Liver (tissue), 8 donors: ENCODE measurements at regions not wholly inside any gene's neighbourhood (a gene's known extent, or its start where the extent isn't known, plus 50 kb on each side); places are given as distances from the start of the nearest gene placed in this dataset.
A peak's percentile ranks its signal among the peaks of the same experiment; 100 is the strongest.

Experiments
- DNase-seq: peaks from one replicate; pipeline ENCODE4 v3.0.0-alpha.2; 2017; ENCODE audit warnings: low spot score
- H3K27ac ChIP-seq, 2 donors: one replicate each; pipeline ENCODE4 v1.7.0; 2013; ENCODE audit warnings: inconsistent platforms in 2 of 2, low read length in 2 of 2, control low read depth in 1 of 2, low read depth in 1 of 2, mild to moderate bottlenecking in 1 of 2
- H3K27me3 ChIP-seq, 4 donors: one replicate each; pipeline versions ENCODE4 v1.6.1 to v1.7.0; 2013; ENCODE audit warnings: low read length in 3 of 4, inconsistent platforms in 1 of 4, mild to moderate bottlenecking in 1 of 4, moderate library complexity in 1 of 4; ENCODE audit not compliant: control insufficient read depth in 4 of 4, insufficient read depth in 4 of 4
- H3K36me3 ChIP-seq, 4 donors: one replicate each; pipeline versions ENCODE4 v1.6.1 to v1.7.0; 2013; ENCODE audit warnings: low read length in 3 of 4, mild to moderate bottlenecking in 3 of 4, low read depth in 1 of 4, moderate library complexity in 1 of 4; ENCODE audit not compliant: control insufficient read depth in 4 of 4, insufficient read depth in 3 of 4
- H3K4me1 ChIP-seq, 4 donors: one replicate each; pipeline versions ENCODE4 v1.6.1 to v1.7.0; 2013; ENCODE audit warnings: low read length in 3 of 4, mild to moderate bottlenecking in 3 of 4, moderate library complexity in 1 of 4; ENCODE audit not compliant: control insufficient read depth in 4 of 4, insufficient read depth in 4 of 4
- H3K4me3 ChIP-seq, 3 donors: one replicate each; pipeline versions ENCODE4 v1.6.1 to v1.7.0; 2013; ENCODE audit warnings: low read length in 3 of 3, control low read depth in 1 of 3, low read depth in 1 of 3, mild to moderate bottlenecking in 1 of 3
- H3K9ac ChIP-seq, 2 donors: one replicate each; pipeline ENCODE4 v1.7.0; 2013; ENCODE audit warnings: low read length in 2 of 2, mild to moderate bottlenecking in 2 of 2, moderate library complexity in 2 of 2, control low read depth in 1 of 2, low read depth in 1 of 2
- H3K9me3 ChIP-seq, 4 donors: one replicate each; pipeline versions ENCODE4 v1.6.1 to v1.7.0; 2013; ENCODE audit warnings: low read length in 3 of 4; ENCODE audit not compliant: control insufficient read depth in 4 of 4
- ATF3 ChIP-seq: IDR thresholded peaks from 2 replicates; pipeline ENCODE4 v1.6.1; 2016; ENCODE audit warnings: antibody characterized with exemption
- CTCF ChIP-seq: fragments of 150-350 bp; IDR thresholded peaks from 2 replicates; pipeline ENCODE4 v1.5.1; 2017; ENCODE audit warnings: improper control_type of control experiment, low read depth, low read length; ENCODE audit not compliant: missing input control
- EGR1 ChIP-seq, 2 donors: IDR thresholded peaks; 2 replicates each; pipeline ENCODE4 v1.6.1; 2016 to 2018; ENCODE audit warnings: antibody characterized with exemption in 2 of 2, low read depth in 2 of 2
- FOXA1 ChIP-seq: IDR thresholded peaks from 2 replicates; pipeline ENCODE4 v1.6.1; 2016; ENCODE audit warnings: antibody characterized with exemption
- FOXA2 ChIP-seq: IDR thresholded peaks from 2 replicates; pipeline ENCODE4 v1.6.1; 2016; ENCODE audit warnings: antibody characterized with exemption
- GABPA ChIP-seq, 2 donors: IDR thresholded peaks in 1 of 2; conservative IDR thresholded peaks in 1 of 2; 2 replicates each; pipeline ENCODE4 v1.6.1; 2016; ENCODE audit warnings: antibody characterized with exemption in 2 of 2, mild to moderate bottlenecking in 1 of 2, moderate library complexity in 1 of 2
- HNF4A ChIP-seq, 2 donors: conservative IDR thresholded peaks; 2 replicates each; pipeline ENCODE4 v1.6.1; 2016; ENCODE audit warnings: antibody characterized with exemption in 2 of 2, mild to moderate bottlenecking in 2 of 2
- HNF4G ChIP-seq: IDR thresholded peaks from 2 replicates; pipeline ENCODE4 v1.6.1; 2016; ENCODE audit warnings: antibody characterized with exemption
- JUND ChIP-seq, 2 donors: IDR thresholded peaks; 2 replicates each; pipeline ENCODE4 v1.6.1; 2016; ENCODE audit warnings: antibody characterized with exemption in 2 of 2
- NR2F2 ChIP-seq: IDR thresholded peaks from 2 replicates; pipeline ENCODE4 v1.6.1; 2016; ENCODE audit warnings: antibody characterized with exemption
- RAD21 ChIP-seq, 2 donors: IDR thresholded peaks; 2 replicates each; pipeline ENCODE4 v1.6.1; 2016; ENCODE audit warnings: antibody characterized with exemption in 2 of 2, mild to moderate bottlenecking in 2 of 2
- REST ChIP-seq: IDR thresholded peaks from 2 replicates; pipeline ENCODE4 v1.6.1; 2016; ENCODE audit warnings: antibody characterized with exemption, mild to moderate bottlenecking
- RXRA ChIP-seq, 2 donors: IDR thresholded peaks; 2 replicates each; pipeline ENCODE4 v1.6.1; 2017 to 2018; ENCODE audit warnings: antibody characterized with exemption in 2 of 2, mild to moderate bottlenecking in 1 of 2
- SP1 ChIP-seq: IDR thresholded peaks from 2 replicates; pipeline ENCODE4 v1.6.1; 2018; ENCODE audit warnings: antibody characterized with exemption, mild to moderate bottlenecking
- TAF1 ChIP-seq: conservative IDR thresholded peaks from 2 replicates; pipeline ENCODE4 v1.6.1; 2016; ENCODE audit warnings: antibody characterized with exemption, mild to moderate bottlenecking
- YY1 ChIP-seq: IDR thresholded peaks from 2 replicates; pipeline ENCODE4 v1.6.1; 2016; ENCODE audit warnings: antibody characterized with exemption, mild to moderate bottlenecking
- WGBS: extraction: QIAGEN DNeasy Blood & Tissue Kit; methylation state at CpG from one replicate; pipeline ENCODE4 v1.1.7; 2013; 5-methylcytosine and 5-hydroxymethylcytosine counted together
- TF ChIP-seq, protein P1 (sequence below): IDR thresholded peaks from 2 replicates; pipeline ENCODE4 v1.6.1; 2016; ENCODE audit warnings: antibody characterized with exemption
- TF ChIP-seq, protein P2 (sequence below): IDR thresholded peaks from 2 replicates; pipeline ENCODE4 v1.6.1; 2016; ENCODE audit warnings: antibody characterized with exemption
- donor health status: healthy.
- donor health status: healthy.
- donor health status: healthy.
- donor health status: healthy.
- donor health status: healthy.

- Histone ChIP-seq H3K9ac (peak overlapping the region in 1 of 2 donors; percentile 72), H3K27ac (peak overlapping the region; percentile 61 to 84), H3K27me3 (no peaks in the 10 kb centered on the region), H3K4me3 (no peak overlapping the region), H3K36me3 (no peaks in the 10 kb centered on the region), H3K4me1 (peaks cover 20 to 44% (median 40%) of the 10 kb centered on the region in 4 donors), H3K9me3 (no peaks in the 10 kb centered on the region)
- DNase-seq, result no peak
- WGBS, result 43% methylated on average over 15 of the region's 15 CpGs
- peak in 1 of 2 donors; percentile 44 for TF ChIP-seq JUND (IDR thresholded peaks at IDR 0.05)
- TF ChIP-seq, protein P1, sequence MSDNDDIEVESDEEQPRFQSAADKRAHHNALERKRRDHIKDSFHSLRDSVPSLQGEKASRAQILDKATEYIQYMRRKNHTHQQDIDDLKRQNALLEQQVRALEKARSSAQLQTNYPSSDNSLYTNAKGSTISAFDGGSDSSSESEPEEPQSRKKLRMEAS, result no peak
- TF ChIP-seq CTCF, result no peak
- TF ChIP-seq RXRA (IDR thresholded peaks at IDR 0.05), result peak; percentile 33 to 87
- TF ChIP-seq GABPA (IDR thresholded peaks at IDR 0.05 in 1 of 2, conservative IDR thresholded peaks at IDR 0.05 in 1 of 2), result no peak
- TF ChIP-seq, protein P2, sequence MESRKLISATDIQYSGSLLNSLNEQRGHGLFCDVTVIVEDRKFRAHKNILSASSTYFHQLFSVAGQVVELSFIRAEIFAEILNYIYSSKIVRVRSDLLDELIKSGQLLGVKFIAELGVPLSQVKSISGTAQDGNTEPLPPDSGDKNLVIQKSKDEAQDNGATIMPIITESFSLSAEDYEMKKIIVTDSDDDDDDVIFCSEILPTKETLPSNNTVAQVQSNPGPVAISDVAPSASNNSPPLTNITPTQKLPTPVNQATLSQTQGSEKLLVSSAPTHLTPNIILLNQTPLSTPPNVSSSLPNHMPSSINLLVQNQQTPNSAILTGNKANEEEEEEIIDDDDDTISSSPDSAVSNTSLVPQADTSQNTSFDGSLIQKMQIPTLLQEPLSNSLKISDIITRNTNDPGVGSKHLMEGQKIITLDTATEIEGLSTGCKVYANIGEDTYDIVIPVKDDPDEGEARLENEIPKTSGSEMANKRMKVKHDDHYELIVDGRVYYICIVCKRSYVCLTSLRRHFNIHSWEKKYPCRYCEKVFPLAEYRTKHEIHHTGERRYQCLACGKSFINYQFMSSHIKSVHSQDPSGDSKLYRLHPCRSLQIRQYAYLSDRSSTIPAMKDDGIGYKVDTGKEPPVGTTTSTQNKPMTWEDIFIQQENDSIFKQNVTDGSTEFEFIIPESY, result no peak
- TF ChIP-seq REST, result peak; percentile 45
- TF ChIP-seq FOXA2, result peak; percentile 78
- TF ChIP-seq EGR1 (IDR thresholded peaks at IDR 0.05; ENCODE audit: low read depth in 2 of 2), result no peak
- no peak for TF ChIP-seq ATF3
- TF ChIP-seq HNF4G, result no peak
- peak; percentile 20 for TF ChIP-seq SP1
- TF ChIP-seq TAF1, result no peak
- TF ChIP-seq NR2F2, result no peak
- TF ChIP-seq HNF4A (conservative IDR thresholded peaks at IDR 0.05), result peak in 1 of 2 donors; percentile 73
- peak in 1 of 2 donors; percentile 23 for TF ChIP-seq RAD21 (IDR thresholded peaks at IDR 0.05)
- peak; percentile 55 for TF ChIP-seq FOXA1
- peak; percentile 35 for TF ChIP-seq YY1
Observed at GRCh38 chr10:131825960-131826650, 74.7 kb upstream of the PPP2R2D start.
